A549 (cell line): ENCODE measurements at regions not wholly inside any gene's neighbourhood (a gene's known extent, or its start where the extent isn't known, plus 50 kb on each side); places are given as distances from the start of the nearest gene placed in this dataset.

Experiments used
- ATAC-seq, 2 experiments: fragments of 200-7000 bp in 1 of 2; fragments of >200 bp in 1 of 2; cut with Nextera tagmentation in 1 of 2; cut with Tn5 transposase in 1 of 2; 3 replicates each; pipeline versions ENCODE4 v1.8.0 to v1.9.1; 2018 to 2020; ENCODE audit warnings: mild to moderate bottlenecking in 1 of 2, moderate library complexity in 1 of 2
- CTCF ChIA-PET: fragments of 300-600 bp; sonication (Branson Sonifier 250); formaldehyde crosslinking; extraction: SDS; loops from one replicate; lab custom pipeline; 2021; ENCODE audit warnings: antibody characterized with exemption, inconsistent platforms; lab: Yijun Ruan, JAX
- POLR2A ChIA-PET: fragments of 350-600 bp; formaldehyde crosslinking; extraction: SDS; loops from one replicate; lab custom pipeline; 2021; ENCODE audit warnings: antibody characterized with exemption, inconsistent platforms; lab: Yijun Ruan, JAX
- DNase-seq, 2 experiments: peaks; one replicate each; pipeline versions ENCODE4 v3.0.0 to v3.0.0-alpha.2; 2011 to 2016; ENCODE audit warnings: low read depth in 1 of 2, low spot score in 1 of 2
- FAIRE-seq: peaks from 2 replicates; lab custom pipeline; 2011; peaks lifted over from hg19 to GRCh38; lab: Jason Lieb, UNC
- H3K27ac ChIP-seq, 2 experiments: fragments of >200 bp; sonication (Bioruptor Twin); formaldehyde crosslinking; 3 replicates each; pipeline ENCODE4 v1.5.1; 2016 to 2017
- H3K4me1 ChIP-seq: fragments of >200 bp; sonication (Bioruptor Twin); formaldehyde crosslinking; 3 replicates; pipeline ENCODE4 v1.6.1; 2016
- H3K4me2 ChIP-seq: fragments of >200 bp; sonication (Bioruptor Twin); formaldehyde crosslinking; 3 replicates; pipeline ENCODE4 v1.6.1; 2016
- H3K4me3 ChIP-seq: fragments of >200 bp; sonication (Bioruptor Twin); formaldehyde crosslinking; 3 replicates; pipeline ENCODE4 v1.5.1; 2016
- H3K9me3 ChIP-seq: fragments of >200 bp; sonication (Bioruptor Twin); formaldehyde crosslinking; 3 replicates; pipeline ENCODE4 v1.6.1; 2016
- BHLHE40 ChIP-seq: IDR thresholded peaks from 2 replicates; pipeline ENCODE4 v1.6.1; 2012; ENCODE audit warnings: low read depth, low read length, inconsistent platforms
- CBX8 ChIP-seq: fragments of 200-600 bp; sonication (generic); IDR thresholded peaks from 2 replicates; pipeline ENCODE4 v1.6.1; 2016
- CHD2 ChIP-seq: fragments of 150-350 bp; IDR thresholded peaks from 2 replicates; pipeline ENCODE4 v1.6.1; 2014; ENCODE audit warnings: low read length; ENCODE audit not compliant: partially characterized antibody
- CHD4 ChIP-seq: fragments of 200-600 bp; sonication (generic); IDR thresholded peaks from 2 replicates; pipeline ENCODE4 v1.6.1; 2016; ENCODE audit warnings: antibody characterized with exemption, mild to moderate bottlenecking, borderline replicate concordance
- EHF ChIP-seq: fragments of 250-450 bp; sonication (Bioruptor Pico); IDR thresholded peaks from 2 replicates; pipeline ENCODE4 v1.5.0; 2020; ENCODE audit warnings: mild to moderate bottlenecking
- FOSB ChIP-seq: fragments of 250-450 bp; sonication (Bioruptor Pico); IDR thresholded peaks from 2 replicates; pipeline ENCODE4 v1.5.0; 2020; ENCODE audit warnings: mild to moderate bottlenecking, moderate library complexity
- FOSL2 ChIP-seq, 2 experiments: fragments of 450-650 bp in 1 of 2; fragments of >200 bp in 1 of 2; sonication (Bioruptor Twin) in 1 of 2; formaldehyde crosslinking; IDR thresholded peaks; 2 replicates each; pipeline versions ENCODE4 v1.5.0 to v1.6.1; 2016 to 2020; ENCODE audit warnings: mild to moderate bottlenecking in 1 of 2, moderate library complexity in 1 of 2
- FOXS1 ChIP-seq: fragments of 250-450 bp; sonication (Bioruptor Pico); IDR thresholded peaks from 2 replicates; pipeline ENCODE4 v1.5.0; 2020; ENCODE audit warnings: mild to moderate bottlenecking, moderate library complexity
- HEYL ChIP-seq: fragments of 250-450 bp; sonication (Bioruptor Pico); IDR thresholded peaks from 2 replicates; pipeline ENCODE4 v1.8.0; 2021; ENCODE audit warnings: mild to moderate bottlenecking, moderate library complexity
- HOXA7 ChIP-seq: fragments of 250-450 bp; sonication (Bioruptor Pico); IDR thresholded peaks from 2 replicates; pipeline ENCODE4 v1.5.0; 2020; ENCODE audit warnings: mild to moderate bottlenecking, moderate library complexity
- HOXB13 ChIP-seq: fragments of 250-450 bp; sonication (Bioruptor Pico); IDR thresholded peaks from 2 replicates; pipeline ENCODE4 v1.5.0; 2020; ENCODE audit warnings: low read depth, mild to moderate bottlenecking, moderate library complexity
- HOXB5 ChIP-seq: fragments of 250-450 bp; sonication (Bioruptor Pico); IDR thresholded peaks from 2 replicates; pipeline ENCODE4 v1.5.0; 2020; ENCODE audit warnings: mild to moderate bottlenecking, moderate library complexity
- JUN ChIP-seq, 2 experiments: fragments of >200 bp; sonication (Bioruptor Twin); formaldehyde crosslinking; IDR thresholded peaks; 2 replicates in 1 of 2; 3 replicates in 1 of 2; pipeline ENCODE4 v1.6.1; 2016 to 2017
- MYC ChIP-seq: IDR thresholded peaks from 2 replicates; pipeline ENCODE4 v1.6.1; 2012; ENCODE audit warnings: mild to moderate bottlenecking, inconsistent platforms, low read length, improper control_type of control experiment, borderline replicate concordance
- PHF8 ChIP-seq: fragments of 200-600 bp; sonication (generic); IDR thresholded peaks from 2 replicates; pipeline ENCODE4 v1.6.1; 2016; ENCODE audit warnings: low read depth, mild to moderate bottlenecking, antibody characterized with exemption, moderate library complexity, borderline replicate concordance
- POLR2A ChIP-seq: IDR thresholded peaks from 2 replicates; pipeline ENCODE4 v1.6.1; 2012; ENCODE audit warnings: mild to moderate bottlenecking, low read length
- TFCP2L1 ChIP-seq: fragments of 250-450 bp; sonication (Bioruptor Pico); IDR thresholded peaks from 2 replicates; pipeline ENCODE4 v1.5.0; 2021; ENCODE audit warnings: mild to moderate bottlenecking
- ZC3H11A ChIP-seq: fragments of 450-650 bp; IDR thresholded peaks from 2 replicates; pipeline ENCODE4 v1.6.1; 2014; ENCODE audit warnings: antibody characterized with exemption, mild to moderate bottlenecking
- ZFP36 ChIP-seq: fragments of 450-650 bp; IDR thresholded peaks from 2 replicates; pipeline ENCODE4 v1.6.1; 2014; ENCODE audit warnings: borderline replicate concordance; ENCODE audit not compliant: partially characterized antibody
- ZNF302 ChIP-seq: fragments of 250-450 bp; sonication (Bioruptor Pico); IDR thresholded peaks from 2 replicates; pipeline ENCODE4 v1.9.0; 2021; ENCODE audit warnings: inconsistent platforms, mild to moderate bottlenecking, moderate library complexity
- WGBS: methylation state at CpG from one replicate; pipeline ENCODE4 v1.1.6; 2017; ENCODE audit errors: missing lambda C conversion rate; 5-methylcytosine and 5-hydroxymethylcytosine counted together
- TF ChIP-seq, protein P1 (sequence below): fragments of 450-650 bp; IDR thresholded peaks from 2 replicates; pipeline ENCODE4 v1.6.1; 2014; ENCODE audit warnings: antibody characterized with exemption
- TF ChIP-seq, protein P2 (sequence below): fragments of 200-600 bp; sonication (generic); IDR thresholded peaks from 2 replicates; pipeline ENCODE4 v1.6.1; 2016; ENCODE audit warnings: antibody characterized with exemption, mild to moderate bottlenecking, moderate library complexity
- TF ChIP-seq, protein P3 (sequence below): fragments of 250-450 bp; sonication (Bioruptor Pico); IDR thresholded peaks from 2 replicates; pipeline ENCODE4 v1.5.0; 2021; ENCODE audit warnings: mild to moderate bottlenecking, moderate library complexity, borderline replicate concordance

DNA sequence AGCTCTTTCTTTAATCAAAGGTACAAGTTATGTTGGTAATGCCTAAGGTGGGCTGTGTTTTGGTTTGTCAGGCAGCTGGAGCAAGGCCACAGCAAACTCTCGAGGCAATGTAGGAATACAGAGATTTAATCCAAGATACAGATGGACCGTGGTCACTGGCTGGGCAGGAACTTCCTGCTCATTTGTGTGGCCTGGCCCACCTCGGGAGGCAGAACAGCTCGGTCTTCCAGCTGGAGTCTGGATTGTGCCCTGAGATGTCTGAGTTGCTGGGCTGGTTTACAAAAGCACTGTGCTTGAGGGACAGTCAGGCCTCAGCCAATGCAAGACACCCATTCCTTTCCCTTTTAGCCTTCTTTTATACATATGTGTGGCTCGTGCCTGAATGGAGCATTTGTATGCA, 506.1 kb upstream of the SALL3 start:
- no peak for ATAC-seq
- no peaks in the 10 kb centered on the region for H3K9me3 ChIP-seq
- H3K4me3 ChIP-seq = no peak overlapping the region
- TF ChIP-seq FOSB (CRISPR knock-in tag) = no peak
- TF ChIP-seq CHD4 = no peak
- TF ChIP-seq HEYL (CRISPR knock-in tag) = no peak
- TF ChIP-seq ZC3H11A = no peak
- TF ChIP-seq HOXB5 (CRISPR knock-in tag) = no peak
- no peak for TF ChIP-seq ZFP36
- TF ChIP-seq, protein P1, sequence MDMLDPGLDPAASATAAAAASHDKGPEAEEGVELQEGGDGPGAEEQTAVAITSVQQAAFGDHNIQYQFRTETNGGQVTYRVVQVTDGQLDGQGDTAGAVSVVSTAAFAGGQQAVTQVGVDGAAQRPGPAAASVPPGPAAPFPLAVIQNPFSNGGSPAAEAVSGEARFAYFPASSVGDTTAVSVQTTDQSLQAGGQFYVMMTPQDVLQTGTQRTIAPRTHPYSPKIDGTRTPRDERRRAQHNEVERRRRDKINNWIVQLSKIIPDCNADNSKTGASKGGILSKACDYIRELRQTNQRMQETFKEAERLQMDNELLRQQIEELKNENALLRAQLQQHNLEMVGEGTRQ = no peak
- no peak for TF ChIP-seq PHF8
- no peak for TF ChIP-seq CHD2
- TF ChIP-seq CBX8 = no peak
- no peak for TF ChIP-seq FOXS1
- TF ChIP-seq ZNF302 (CRISPR knock-in tag) = no peak
- TF ChIP-seq POLR2A = no peak
- TF ChIP-seq JUN (IDR thresholded peaks at IDR 0.05) = no peak
- no peak for TF ChIP-seq MYC
- TF ChIP-seq TFCP2L1 = no peak
- TF ChIP-seq FOSL2 (IDR thresholded peaks at IDR 0.05) = no peak
- no peak for TF ChIP-seq FOSL2 (CRISPR knock-in tag; IDR thresholded peaks at IDR 0.05)
- no peak for FAIRE-seq
- CTCF ChIA-PET = no interaction called here
- no peaks in the 10 kb centered on the region for H3K4me1 ChIP-seq
- no peak overlapping the region for H3K27ac ChIP-seq
- H3K4me2 ChIP-seq = no peak overlapping the region
- WGBS = 3% methylated on average over 5 of the region's 5 CpGs
- POLR2A ChIA-PET = no interaction called here
- DNase-seq = no peak

DNA sequence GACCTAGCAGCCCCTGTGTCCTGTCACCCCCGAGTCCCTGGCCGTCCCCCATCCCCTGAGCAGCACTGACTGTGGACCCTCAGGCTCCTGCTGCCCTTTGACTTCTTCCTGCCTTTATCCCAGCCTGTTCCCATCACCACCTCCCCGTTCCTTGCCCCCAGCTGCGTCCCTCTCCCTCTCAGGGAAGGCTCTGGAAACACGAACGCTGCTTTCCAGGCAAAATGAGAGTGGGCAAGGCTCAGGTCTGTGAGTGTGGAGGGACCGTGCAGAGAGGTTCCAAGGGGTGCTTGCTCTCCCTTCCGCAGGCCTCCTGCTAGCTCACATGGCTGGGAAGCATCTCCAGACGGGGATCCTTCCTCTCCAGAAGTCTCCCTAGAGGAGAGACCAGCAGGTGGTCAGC, 501.8 kb upstream of the SALL3 start:
- 6% methylated on average over 8 of the region's 9 CpGs for WGBS
- FAIRE-seq (no peak), ATAC-seq (no peak), DNase-seq (no peak)
- Histone ChIP-seq H3K9me3 (no peaks in the 10 kb centered on the region), H3K4me1 (no peaks in the 10 kb centered on the region), H3K4me3 (no peak overlapping the region), H3K27ac (no peak overlapping the region), H3K4me2 (no peak overlapping the region)
- POLR2A ChIA-PET = no interaction called here
- TF ChIP-seq HOXB13 (CRISPR knock-in tag) (no peak), CBX8 (no peak), BHLHE40 (no peak), CHD2 (no peak), FOXS1 (no peak), EHF (CRISPR knock-in tag) (no peak), HOXA7 (no peak), ZNF302 (CRISPR knock-in tag) (no peak)
- TF ChIP-seq, protein P2, sequence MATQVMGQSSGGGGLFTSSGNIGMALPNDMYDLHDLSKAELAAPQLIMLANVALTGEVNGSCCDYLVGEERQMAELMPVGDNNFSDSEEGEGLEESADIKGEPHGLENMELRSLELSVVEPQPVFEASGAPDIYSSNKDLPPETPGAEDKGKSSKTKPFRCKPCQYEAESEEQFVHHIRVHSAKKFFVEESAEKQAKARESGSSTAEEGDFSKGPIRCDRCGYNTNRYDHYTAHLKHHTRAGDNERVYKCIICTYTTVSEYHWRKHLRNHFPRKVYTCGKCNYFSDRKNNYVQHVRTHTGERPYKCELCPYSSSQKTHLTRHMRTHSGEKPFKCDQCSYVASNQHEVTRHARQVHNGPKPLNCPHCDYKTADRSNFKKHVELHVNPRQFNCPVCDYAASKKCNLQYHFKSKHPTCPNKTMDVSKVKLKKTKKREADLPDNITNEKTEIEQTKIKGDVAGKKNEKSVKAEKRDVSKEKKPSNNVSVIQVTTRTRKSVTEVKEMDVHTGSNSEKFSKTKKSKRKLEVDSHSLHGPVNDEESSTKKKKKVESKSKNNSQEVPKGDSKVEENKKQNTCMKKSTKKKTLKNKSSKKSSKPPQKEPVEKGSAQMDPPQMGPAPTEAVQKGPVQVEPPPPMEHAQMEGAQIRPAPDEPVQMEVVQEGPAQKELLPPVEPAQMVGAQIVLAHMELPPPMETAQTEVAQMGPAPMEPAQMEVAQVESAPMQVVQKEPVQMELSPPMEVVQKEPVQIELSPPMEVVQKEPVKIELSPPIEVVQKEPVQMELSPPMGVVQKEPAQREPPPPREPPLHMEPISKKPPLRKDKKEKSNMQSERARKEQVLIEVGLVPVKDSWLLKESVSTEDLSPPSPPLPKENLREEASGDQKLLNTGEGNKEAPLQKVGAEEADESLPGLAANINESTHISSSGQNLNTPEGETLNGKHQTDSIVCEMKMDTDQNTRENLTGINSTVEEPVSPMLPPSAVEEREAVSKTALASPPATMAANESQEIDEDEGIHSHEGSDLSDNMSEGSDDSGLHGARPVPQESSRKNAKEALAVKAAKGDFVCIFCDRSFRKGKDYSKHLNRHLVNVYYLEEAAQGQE = no peak
- TF ChIP-seq, protein P3, sequence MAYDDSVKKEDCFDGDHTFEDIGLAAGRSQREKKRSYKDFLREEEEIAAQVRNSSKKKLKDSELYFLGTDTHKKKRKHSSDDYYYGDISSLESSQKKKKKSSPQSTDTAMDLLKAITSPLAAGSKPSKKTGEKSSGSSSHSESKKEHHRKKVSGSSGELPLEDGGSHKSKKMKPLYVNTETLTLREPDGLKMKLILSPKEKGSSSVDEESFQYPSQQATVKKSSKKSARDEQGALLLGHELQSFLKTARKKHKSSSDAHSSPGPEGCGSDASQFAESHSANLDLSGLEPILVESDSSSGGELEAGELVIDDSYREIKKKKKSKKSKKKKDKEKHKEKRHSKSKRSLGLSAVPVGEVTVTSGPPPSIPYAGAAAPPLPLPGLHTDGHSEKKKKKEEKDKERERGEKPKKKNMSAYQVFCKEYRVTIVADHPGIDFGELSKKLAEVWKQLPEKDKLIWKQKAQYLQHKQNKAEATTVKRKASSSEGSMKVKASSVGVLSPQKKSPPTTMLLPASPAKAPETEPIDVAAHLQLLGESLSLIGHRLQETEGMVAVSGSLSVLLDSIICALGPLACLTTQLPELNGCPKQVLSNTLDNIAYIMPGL (CRISPR knock-in tag) = no peak
- CTCF ChIA-PET = no interaction called here
